Activated CD4-positive, alpha-beta T cell treated with anti-CD3 and anti-CD28 coated beads, Interleukin-2, amount 50 U/mL, for 1 hour (primary cell): ENCODE measurements at regions not wholly inside any gene's neighbourhood (a gene's known extent, or its start where the extent isn't known, plus 50 kb on each side); places are given as distances from the start of the nearest gene placed in this dataset.
"Not testable (repeated sequence)": the region's sequence is repeated elsewhere in the genome, so short reads cannot be mapped to it uniquely, and the experiment has no call there.

Source experiments
- DNase-seq: peaks from one replicate; pipeline ENCODE4 v3.0.0-alpha.2; 2020

DNA sequence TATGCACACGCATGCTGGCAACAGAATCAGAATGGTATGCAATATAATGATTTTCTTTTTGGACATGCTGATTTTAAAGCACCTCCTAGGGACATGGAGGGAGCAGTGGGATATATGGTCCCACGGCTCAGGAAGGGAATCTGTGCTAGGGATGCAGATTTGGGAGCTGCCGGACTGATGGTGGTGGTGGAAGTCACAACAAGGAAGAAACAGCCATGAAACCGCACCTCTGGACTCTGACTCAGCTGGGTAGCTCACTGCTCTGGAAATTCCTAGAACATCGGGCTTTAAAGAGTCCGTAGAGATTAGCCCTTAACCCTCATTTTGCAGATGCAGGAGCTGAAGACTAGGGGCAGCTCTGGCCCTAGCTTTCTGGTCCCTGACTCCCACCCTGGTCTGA, 364.3 kb upstream of the KLHL29 start:
- DNase-seq: no peak

DNA sequence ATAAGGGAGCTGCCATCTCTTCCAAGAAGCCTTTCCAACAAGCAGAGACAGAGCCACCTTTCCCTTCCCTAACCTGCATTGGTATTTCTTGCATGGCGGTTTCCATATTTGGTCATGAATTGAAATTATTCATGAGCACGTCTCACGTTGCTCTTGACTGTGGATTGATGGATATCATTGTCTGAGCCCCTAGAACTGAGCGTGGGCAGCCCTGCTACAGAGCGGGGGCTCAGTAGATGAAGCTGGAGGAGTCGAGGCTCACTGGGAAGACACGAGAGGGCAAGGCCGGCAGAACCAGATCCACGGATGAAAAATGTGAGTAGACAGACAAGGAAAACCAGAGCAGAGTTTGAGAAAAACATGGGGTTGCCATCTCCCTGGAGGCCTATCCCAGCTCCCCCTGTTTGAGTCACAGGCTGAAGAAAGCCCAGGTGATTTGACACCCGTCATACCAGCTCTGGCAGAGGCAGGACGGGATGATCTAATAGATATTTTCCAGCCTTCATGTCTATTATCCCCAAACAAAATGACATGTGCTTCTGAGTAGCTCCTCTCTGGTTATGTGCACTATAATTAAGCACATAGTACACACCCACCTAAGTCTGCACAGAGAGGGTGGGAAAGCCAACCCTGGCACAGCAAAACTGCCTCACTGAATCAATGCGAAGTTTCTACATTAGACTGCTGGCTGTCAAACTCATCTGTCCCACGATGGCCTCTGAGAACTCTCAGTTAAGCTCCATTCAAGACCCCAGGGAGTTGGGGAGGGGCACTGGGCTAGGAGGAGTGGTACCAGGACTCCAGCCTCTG, 363.5 kb upstream of the KLHL29 start:
- no peak for DNase-seq

DNA sequence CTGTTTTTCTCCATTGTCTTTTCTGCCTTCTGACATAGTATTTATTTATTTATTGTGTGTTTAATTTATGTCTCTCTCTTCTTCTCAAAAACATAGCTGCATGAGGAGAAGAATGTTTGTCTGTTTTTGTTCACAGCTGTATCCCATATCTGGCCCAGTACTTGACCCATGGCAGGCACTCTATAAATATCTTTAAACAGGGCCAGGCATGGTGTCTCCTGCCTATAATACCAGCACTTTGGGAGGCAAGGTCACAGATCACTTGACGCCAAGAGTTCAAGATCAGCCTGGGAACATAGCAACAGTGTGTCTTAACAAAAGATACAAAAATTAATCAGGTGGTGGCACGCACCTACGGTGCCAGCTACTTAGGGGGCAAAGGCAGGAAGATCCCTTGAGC, 361.3 kb upstream of the KLHL29 start:
- DNase-seq: no peak

DNA sequence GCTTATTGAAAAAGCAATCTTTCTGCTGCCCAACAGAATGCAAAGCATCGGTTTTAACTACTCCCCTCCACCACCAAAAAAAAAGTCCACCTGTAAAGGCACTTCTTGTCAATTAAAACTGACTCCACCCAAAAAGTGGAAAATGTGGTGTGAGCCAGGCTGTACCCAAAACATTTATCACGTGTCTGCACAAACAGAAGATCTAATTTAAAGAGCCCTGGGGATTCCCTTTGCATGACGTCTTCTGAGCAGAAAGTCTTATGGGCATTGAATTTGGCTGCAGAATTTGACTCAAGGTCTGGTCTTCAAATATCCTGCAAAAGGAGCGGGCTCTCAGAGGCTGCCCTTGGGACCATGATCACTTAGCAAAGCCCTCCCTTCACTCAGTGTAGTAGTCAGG, 358.3 kb upstream of the KLHL29 start:
- DNase-seq: no peak

DNA sequence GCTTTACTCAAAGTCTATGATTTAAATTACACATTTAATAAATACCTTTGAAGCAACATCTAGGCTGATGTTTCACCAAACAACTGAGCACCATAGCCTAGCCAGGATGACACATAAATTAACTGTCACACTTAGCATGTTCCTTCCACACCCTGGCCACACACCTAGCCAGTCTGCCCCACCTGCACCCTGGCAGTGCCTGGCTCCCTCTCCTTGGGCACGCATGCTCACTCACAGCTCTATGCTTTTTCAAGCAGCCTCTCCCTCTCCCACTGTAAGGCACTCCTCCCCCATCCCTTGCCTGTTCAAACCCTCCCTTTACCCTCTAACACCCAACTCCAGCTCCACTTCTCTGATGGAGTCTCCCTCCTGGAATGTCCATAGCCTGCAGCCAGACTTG, 357.6 kb upstream of the KLHL29 start:
- no peak for DNase-seq

DNA sequence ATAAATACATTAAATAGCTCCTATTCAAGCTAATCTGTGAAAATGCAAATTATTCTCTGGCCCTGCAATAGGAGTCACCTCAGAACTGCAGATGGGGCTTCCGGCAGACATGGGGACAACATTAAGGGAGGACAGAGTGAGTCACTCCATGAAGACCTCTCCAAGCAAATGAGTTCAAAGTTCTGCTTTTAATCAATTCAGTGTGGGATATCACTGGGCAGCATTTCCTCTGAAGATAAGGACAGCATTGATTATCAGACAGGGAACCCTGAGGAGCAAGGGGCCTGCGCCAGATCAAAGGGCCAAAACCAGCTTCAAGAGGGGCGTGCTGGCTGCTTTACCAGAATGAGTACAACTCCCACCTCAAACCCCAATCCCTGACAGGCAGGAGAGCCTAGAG, 356.9 kb upstream of the KLHL29 start:
- DNase-seq: no peak

DNA sequence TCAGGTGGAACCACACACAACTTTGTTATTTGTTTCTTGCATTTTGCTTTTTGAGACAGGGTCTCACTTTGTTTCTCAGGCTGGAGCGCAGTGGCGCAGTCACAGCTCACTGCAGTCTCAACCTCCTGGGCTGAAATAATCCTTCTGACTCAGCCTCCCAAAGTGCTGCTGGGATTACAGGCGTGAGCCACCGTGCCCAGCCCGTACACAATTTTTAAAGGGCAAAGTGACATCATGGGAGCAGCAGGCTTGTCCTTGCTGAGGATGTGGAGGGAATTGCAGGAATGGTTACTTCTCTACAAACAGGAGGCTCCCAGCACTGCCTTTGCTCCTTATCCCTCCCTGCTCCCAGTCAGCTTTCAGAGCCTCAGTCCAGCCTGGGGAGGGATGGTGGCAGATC, 355.9 kb upstream of the KLHL29 start:
- DNase-seq: no peak

DNA sequence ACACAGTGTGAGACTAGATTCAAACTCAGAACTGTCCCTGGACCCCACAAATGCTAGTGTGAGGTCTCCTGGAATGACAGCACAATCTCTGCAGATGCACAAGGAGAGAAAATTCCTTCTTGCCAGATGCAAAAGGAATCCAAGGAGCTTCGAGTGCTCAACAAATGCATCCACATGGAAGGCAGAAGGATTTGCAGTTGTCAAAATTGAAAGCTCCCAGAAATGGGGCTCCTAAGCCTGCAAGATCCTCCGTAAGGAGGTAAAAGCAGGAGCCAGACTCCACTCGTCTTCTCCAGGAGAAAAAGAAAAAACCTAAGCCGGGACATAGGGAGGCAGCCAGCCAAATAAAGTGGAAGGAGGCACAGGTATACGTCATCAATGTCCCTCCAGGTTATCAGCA, 355.0 kb upstream of the KLHL29 start:
- no peak for DNase-seq

DNA sequence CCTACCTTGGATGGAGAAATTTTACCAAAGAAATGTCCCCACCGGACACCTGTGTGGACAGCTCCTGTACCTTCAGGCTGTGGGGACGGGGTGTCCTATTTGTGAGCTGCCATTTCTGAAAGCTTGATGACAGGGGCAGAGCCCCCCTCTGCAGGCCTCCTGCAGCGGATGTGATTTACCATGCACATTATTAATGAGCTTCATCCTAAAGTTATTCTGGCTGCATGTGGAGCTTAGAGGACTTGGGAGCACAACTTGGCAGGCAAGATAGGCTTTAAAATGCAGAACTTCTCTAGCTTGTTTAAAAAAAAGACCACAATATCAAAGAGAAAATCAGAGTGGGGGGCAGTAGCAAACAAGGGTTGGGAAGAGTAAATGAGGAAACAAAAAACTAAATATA, 350.0 kb upstream of the KLHL29 start:
- no peak for DNase-seq

DNA sequence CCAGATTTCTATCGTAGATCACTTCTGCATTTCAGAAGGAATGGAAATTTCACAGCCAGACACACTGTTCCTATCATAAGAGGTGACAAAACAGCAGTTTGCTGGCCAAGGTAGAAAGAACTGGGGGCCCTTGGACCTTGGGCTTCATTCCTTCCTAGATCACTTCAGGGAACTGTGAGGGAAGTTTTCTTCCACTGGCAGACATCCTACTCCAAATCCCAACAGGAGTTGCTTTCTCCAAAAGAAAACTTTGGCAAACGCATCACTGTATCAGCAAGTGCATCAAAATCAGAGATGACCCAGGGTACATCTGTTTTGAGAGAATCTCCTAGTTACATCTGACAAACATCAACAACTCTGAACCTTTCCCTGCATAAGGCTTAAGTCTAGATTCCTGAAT, 348.4 kb upstream of the KLHL29 start:
- no peak for DNase-seq

DNA sequence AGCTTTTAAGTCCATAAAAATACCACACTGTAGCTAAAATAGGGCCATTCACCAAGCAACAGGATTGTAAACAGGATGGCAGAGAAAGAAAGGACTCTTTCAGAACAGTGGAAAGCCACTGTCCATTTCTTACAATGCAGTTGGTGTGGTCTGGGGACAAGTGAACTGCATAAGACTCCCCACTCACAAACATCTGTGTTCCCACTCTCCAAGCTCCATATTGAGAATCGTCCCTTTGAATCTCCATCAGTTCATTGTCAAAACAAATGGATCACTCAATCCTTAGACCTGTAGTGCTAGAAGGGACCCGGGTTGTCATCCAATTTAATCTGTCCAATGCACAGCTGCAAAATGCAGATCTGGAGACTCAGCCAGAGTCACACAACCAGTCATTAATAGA, 347.4 kb upstream of the KLHL29 start:
- DNase-seq: no peak

DNA sequence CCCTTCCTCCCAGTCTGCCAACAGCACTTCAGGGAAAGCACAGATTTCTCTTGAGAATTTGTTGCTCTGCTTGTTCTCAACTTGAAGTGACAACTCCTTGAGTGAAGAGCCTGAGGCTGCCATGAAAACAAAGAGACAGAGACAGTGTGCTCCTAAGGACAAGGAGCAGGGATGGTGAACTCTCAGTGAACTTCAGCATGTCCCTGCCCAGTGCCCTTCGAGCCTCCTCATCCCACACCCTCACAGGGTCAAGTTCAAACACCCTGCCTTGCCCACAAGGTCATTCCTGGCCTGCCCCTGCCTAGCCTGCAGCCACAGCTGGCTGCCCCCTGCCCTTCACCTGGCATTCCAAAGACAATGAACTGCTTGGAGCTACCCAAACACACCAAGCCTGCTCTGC, 343.5 kb upstream of the KLHL29 start:
- DNase-seq: no peak

DNA sequence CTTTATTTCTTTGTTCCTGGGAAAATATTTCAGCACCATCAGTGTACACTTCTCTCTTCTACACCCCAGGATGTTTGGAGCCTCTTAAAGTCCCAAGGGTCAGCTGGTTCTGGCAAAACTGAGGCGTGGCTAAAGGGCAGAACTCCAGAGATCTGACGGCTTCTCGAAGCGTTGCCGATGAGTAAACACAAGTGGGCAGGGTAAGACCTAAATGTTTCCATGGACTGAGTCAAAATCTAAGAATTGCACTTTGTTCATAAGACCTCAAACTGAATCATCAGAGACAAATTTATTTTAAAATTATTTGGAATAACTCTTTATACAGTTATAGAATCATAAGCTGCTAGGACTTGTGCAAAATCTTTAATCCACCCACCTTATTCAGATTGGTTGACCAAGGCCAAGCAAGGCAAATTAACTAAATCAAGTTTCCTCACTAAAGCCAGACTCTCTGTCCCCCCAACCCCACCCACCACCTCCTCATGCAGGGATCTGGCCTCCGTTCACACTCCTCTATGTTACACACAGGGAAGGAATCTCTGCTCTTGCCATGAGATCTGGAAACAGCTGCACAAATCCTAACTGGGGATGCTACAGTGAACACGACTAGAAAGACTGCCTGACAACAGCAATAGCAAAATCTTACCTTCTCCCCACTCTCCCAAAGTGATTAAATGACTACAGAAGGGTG, 342.6 kb upstream of the KLHL29 start:
- DNase-seq: no peak

DNA sequence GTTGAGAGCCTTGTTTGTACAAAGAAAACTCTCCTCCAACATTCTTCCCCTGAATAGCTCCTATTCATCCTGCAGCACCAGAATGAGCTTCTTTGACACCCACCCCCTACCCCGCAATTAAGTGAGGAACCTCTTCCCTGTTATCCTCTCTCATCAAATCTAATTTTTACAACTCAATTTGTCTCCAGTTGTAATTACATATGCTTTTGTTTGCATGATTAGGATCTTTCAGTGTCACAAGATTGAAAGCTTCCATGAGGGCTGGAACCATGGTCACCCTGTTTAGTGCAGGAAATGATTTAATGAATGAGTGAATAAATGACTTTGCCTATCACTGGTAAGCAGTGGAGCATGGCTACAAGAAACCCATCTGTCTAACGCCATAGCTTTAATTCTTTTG, 334.6 kb upstream of the KLHL29 start:
- DNase-seq: no peak

DNA sequence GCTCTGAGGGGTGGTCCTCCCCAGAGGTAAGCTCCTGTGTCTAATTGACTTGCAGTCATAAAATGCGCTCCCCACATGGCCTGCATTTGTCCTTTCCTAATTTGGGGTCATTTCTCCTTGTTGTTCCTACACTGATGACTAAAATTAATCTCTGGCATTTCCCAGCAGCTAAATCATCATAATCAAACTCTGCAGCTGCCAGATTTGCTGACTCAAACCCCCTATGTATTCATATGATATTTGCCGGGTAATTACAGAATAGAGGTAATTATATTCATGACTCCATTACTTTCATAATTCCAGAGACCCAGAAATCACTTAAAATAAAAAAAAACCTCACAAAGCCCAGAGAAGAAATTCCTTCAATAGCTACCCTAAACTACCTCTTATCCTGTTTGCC, 331.4 kb upstream of the KLHL29 start:
- DNase-seq: no peak

DNA sequence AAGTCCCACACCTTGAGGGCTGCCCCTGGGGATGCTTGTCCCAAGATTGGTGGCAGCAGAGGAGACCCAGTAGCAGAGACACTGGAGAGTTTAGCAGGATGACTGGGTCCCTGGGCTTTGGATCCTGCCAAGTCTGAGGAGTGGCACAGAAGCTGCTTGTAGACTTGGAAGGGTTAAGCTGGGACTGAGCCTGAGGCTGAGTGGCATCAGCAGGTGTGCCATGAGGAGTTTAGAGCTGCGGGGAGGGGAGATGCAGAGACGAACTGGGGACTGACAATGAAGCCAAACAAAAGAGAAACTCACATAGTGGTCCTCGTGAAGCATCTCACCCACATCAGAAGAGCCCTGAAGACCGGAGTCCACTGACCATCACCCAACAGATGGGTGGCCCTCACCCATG, 329.7 kb upstream of the KLHL29 start:
- no peak for DNase-seq

DNA sequence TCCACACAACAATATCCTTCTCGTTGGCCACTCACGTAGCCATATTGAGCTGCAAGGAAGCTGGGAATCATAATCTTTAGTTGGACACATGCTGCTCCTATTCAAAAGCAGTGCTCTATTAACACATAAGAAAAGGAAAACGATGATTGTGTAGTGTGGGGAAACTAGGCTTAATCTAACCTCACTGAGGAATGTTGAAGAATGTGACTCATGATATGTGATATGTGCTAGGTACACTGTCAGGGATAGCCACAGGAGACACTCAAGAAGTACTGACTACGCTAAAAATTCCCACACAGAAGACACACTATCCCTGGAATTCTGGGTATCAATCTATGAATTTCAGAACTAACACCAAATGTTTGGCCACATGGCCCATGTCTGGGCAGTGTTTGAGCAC, 328.1 kb upstream of the KLHL29 start:
- not testable (repeated sequence) for DNase-seq

DNA sequence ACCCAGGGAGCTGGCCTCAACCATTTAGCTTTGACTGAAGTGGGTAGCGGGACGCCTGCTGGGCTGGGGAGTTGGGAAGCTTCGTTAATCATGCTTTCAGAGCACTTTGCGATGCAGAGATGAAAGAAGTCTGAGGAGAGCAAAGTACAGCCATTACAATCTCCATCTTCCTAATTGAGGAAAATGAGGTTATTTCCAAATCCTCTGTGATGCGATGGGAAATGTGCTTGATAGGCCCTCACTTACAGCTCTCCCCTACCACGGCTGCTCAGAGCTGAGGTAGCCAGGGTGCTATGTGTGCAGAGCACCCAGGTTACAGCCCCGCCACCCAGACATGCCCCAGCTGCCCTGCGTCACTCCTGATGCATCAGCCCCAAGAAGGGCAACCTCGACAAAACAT, 326.5 kb upstream of the KLHL29 start:
- no peak for DNase-seq

DNA sequence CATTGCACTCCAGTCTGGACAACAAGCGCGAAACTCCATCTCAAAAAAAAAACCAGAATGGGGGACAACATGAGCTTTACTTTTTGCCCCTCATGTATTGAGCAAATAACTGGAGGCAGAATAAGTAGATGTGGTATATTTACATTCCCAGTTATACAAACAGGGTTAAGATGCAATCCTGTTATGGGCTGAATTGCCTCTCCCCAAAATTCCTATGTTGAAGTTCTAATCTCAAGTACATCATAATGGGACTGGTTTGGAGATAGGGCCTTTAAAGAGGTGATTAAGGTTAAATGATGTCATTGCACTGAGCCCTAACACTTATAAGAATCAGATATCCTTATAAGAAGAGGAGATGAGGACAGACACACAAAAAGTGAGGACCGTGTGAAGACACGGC, 319.8 kb upstream of the KLHL29 start:
- DNase-seq: no peak

DNA sequence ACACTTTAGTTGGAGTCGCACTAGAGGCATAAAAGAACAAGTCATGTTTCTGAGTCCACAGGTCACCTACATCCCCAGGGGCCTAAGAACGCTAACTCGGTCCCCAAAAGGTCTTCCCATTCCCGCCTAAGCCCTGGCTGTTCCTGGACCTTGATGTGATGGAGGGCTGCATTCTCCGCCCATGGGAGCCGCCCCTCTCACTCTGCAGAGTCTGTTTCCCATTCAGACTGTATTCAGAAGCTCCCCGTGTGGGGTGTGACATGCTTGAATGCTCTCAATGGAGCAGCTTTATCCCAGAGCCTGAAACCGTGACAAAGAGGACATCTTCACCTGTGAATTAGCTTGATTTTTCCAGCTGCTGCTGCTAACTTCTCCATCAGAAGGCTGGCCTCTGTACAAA, 319.0 kb upstream of the KLHL29 start:
- DNase-seq: no peak

DNA sequence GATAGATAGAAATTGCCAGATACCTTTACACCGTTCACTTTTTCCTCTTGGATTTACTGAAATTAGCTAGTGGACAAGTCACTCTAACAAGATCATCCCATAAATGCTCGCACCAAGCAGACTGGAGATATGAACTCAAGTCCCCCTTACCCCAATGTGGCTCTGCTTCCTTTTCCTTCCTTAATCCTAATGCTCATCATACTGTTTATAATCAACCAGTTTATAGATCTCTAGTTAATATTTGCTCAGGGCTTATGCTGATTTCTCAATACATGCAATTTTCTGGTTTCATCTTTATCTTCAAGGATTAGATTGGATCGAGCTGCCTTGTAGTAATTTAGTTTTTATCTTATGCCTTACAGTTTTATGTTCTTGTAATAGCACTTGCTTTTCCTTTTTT, 318.3 kb upstream of the KLHL29 start:
- DNase-seq: no peak

DNA sequence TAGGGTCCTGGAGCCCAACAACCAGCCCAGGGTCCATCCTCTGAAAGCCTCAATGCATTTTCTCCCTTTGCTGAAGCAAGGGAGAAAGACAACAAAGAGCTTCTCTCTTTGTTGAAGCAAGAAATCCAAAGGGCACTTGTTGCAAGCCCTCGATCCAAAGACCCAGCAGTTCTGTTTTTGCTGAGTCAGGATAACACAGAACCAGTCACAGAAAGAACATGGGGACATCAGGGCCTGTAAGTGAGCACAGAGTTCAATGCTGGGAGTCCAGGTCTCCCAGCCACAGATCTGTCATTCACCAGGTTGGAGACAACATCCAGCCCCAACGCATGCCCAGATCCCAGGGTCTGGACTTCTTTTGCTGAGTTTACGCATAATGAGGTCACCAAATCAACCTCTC, 315.8 kb upstream of the KLHL29 start:
- no peak for DNase-seq

DNA sequence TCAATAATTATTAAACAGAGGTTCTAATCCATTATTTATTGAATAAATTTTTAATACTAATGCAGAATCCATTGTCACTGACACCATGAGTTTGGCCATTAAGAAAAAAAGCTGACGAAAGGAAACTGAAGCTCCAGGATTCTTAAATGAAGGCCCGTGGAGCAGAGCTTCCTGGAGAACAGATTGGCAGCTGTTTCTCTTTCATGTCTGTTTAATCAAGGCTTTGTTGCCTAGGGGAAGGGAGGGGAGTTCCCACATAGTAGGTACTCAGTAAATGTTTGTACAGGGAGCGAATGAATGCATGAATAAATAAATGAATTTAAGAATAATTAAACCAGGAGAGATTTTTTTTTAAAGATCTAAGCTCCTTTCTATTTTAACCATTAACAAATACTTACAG, 315.1 kb upstream of the KLHL29 start:
- no peak for DNase-seq

DNA sequence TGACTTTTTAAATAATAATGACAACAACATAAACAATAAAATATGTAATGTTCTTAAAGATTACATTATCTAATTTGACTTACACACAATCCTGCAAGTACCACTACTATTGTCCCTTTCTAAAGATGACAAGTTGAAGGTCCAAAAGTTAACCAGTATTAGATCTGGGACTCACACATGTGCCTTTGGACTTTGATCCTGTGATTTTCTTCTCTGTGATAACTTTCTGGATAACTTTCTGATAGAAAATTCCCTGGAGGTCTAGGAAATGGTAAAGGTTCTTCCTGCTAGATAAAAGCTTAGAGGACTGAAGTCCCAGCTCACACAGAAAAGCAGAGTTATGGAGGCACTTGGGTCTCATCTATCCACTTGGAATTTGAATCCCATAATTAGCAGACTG, 311.9 kb upstream of the KLHL29 start:
- no peak for DNase-seq

DNA sequence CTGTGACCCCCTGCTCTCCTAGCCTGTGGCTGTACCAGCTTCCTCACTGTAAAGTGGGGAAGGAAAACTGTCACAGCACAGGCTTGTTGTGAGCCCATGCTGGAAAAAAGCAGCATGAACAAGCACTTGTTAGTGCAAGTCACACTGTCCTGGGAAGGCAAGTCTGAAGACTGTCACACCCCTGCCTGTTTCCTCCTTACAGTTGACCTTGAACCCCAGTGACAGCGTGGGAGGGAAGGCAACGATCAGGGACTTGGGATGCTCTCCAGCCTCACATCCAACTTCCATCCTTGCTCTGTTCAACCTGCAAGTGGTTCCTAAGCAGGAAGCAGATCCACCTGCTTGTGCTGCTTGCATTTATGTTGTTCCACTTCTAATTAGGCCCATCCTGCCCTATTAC, 311.3 kb upstream of the KLHL29 start:
- DNase-seq: no peak
